ENCODE measurements at regions not wholly inside any gene's neighbourhood (a gene's known extent, or its start where the extent isn't known, plus 50 kb on each side); places are given as distances from the start of the nearest gene placed in this dataset.

DNA sequence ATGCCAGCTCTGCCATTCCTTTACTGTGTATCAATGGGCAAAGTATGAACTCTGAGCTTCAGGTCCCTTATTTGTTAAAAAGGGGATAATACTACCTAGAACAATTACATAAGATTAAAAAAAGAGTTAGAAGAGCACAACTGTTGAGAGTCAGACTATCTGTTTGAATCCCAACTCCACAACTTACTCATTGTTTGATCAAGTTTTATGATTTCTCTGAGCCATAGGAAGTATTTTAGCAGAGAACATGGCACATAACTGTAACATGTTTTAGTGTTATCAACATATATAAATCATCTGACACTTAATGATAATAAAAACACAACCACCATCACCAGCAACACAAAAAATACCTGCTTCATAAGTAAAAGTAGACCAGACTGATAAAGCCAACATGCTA is 421.3 kb downstream of the ZFHX3 start:
- TF ChIP-seq, protein P1, sequence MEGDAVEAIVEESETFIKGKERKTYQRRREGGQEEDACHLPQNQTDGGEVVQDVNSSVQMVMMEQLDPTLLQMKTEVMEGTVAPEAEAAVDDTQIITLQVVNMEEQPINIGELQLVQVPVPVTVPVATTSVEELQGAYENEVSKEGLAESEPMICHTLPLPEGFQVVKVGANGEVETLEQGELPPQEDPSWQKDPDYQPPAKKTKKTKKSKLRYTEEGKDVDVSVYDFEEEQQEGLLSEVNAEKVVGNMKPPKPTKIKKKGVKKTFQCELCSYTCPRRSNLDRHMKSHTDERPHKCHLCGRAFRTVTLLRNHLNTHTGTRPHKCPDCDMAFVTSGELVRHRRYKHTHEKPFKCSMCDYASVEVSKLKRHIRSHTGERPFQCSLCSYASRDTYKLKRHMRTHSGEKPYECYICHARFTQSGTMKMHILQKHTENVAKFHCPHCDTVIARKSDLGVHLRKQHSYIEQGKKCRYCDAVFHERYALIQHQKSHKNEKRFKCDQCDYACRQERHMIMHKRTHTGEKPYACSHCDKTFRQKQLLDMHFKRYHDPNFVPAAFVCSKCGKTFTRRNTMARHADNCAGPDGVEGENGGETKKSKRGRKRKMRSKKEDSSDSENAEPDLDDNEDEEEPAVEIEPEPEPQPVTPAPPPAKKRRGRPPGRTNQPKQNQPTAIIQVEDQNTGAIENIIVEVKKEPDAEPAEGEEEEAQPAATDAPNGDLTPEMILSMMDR (tag by site-specific recombination; IDR thresholded peaks at IDR 0.05): no peak
- TF ChIP-seq, protein P2, sequence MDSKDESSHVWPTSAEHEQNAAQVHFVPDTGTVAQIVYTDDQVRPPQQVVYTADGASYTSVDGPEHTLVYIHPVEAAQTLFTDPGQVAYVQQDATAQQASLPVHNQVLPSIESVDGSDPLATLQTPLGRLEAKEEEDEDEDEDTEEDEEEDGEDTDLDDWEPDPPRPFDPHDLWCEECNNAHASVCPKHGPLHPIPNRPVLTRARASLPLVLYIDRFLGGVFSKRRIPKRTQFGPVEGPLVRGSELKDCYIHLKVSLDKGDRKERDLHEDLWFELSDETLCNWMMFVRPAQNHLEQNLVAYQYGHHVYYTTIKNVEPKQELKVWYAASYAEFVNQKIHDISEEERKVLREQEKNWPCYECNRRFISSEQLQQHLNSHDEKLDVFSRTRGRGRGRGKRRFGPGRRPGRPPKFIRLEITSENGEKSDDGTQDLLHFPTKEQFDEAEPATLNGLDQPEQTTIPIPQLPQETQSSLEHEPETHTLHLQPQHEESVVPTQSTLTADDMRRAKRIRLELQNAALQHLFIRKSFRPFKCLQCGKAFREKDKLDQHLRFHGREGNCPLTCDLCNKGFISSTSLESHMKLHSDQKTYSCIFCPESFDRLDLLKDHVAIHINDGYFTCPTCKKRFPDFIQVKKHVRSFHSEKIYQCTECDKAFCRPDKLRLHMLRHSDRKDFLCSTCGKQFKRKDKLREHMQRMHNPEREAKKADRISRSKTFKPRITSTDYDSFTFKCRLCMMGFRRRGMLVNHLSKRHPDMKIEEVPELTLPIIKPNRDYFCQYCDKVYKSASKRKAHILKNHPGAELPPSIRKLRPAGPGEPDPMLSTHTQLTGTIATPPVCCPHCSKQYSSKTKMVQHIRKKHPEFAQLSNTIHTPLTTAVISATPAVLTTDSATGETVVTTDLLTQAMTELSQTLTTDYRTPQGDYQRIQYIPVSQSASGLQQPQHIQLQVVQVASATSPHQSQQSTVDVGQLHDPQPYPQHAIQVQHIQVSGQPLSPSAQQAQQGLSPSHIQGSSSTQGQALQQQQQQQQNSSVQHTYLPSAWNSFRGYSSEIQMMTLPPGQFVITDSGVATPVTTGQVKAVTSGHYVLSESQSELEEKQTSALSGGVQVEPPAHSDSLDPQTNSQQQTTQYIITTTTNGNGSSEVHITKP (tag by site-specific recombination; IDR thresholded peaks at IDR 0.05): no peak
- TF ChIP-seq, protein P3, sequence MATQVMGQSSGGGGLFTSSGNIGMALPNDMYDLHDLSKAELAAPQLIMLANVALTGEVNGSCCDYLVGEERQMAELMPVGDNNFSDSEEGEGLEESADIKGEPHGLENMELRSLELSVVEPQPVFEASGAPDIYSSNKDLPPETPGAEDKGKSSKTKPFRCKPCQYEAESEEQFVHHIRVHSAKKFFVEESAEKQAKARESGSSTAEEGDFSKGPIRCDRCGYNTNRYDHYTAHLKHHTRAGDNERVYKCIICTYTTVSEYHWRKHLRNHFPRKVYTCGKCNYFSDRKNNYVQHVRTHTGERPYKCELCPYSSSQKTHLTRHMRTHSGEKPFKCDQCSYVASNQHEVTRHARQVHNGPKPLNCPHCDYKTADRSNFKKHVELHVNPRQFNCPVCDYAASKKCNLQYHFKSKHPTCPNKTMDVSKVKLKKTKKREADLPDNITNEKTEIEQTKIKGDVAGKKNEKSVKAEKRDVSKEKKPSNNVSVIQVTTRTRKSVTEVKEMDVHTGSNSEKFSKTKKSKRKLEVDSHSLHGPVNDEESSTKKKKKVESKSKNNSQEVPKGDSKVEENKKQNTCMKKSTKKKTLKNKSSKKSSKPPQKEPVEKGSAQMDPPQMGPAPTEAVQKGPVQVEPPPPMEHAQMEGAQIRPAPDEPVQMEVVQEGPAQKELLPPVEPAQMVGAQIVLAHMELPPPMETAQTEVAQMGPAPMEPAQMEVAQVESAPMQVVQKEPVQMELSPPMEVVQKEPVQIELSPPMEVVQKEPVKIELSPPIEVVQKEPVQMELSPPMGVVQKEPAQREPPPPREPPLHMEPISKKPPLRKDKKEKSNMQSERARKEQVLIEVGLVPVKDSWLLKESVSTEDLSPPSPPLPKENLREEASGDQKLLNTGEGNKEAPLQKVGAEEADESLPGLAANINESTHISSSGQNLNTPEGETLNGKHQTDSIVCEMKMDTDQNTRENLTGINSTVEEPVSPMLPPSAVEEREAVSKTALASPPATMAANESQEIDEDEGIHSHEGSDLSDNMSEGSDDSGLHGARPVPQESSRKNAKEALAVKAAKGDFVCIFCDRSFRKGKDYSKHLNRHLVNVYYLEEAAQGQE (tag by site-specific recombination; IDR thresholded peaks at IDR 0.05): no peak
- TF ChIP-seq ZNF157 (tag by site-specific recombination; IDR thresholded peaks at IDR 0.05): no peak
